ENCODE measurements at regions not wholly inside any gene's neighbourhood (a gene's known extent, or its start where the extent isn't known, plus 50 kb on each side); places are given as distances from the start of the nearest gene placed in this dataset.

DNA sequence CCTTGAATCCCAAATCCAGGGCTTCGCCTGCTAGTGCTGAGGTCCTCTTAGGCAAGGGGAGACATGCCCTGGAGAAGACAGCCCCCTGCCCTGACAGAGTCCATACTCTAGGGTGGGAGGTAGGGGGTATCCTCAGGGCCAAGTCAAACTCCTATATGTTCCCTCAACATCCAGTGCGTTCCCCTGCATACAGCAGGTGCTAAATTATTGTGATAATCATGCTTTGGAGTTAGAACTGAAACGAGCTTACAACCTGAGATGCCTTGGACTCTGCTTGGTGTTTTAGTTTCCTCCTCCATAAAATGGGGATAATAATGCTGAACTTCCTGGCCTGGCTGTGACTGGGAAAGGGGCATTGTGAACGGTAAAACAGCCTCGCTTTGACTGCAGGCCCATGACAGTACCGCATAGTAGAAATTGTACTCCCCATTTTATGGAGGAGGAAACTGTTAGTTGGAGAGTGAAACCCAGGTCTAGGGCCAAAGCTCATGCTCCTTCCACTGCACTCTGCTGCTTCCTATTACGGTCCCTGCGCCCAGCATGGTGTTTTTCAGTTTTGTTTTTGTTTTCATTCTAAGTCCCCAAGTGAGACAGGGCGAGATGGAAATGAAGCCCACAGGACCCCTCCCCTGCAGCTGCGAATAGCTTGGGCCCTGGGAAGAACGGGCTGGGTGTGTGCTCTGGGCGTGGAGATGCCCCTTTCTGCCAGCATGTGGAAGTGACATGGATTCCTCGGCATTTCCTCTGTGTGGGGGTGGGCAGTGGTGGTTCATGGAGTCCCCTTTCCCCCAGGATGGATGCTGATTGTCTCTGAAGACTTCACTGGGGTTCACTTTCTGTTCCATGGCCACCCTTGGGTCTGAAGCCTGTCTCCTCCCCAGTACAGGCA lies 162.5 kb downstream of the VEGFA start:
- no peak for TF ChIP-seq EZH2 (IDR thresholded peaks at IDR 0.05; ENCODE audit: borderline replicate concordance, low read depth, low read length, severe bottlenecking)
- TF ChIP-seq, protein P1, sequence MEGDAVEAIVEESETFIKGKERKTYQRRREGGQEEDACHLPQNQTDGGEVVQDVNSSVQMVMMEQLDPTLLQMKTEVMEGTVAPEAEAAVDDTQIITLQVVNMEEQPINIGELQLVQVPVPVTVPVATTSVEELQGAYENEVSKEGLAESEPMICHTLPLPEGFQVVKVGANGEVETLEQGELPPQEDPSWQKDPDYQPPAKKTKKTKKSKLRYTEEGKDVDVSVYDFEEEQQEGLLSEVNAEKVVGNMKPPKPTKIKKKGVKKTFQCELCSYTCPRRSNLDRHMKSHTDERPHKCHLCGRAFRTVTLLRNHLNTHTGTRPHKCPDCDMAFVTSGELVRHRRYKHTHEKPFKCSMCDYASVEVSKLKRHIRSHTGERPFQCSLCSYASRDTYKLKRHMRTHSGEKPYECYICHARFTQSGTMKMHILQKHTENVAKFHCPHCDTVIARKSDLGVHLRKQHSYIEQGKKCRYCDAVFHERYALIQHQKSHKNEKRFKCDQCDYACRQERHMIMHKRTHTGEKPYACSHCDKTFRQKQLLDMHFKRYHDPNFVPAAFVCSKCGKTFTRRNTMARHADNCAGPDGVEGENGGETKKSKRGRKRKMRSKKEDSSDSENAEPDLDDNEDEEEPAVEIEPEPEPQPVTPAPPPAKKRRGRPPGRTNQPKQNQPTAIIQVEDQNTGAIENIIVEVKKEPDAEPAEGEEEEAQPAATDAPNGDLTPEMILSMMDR (IDR thresholded peaks at IDR 0.05; ENCODE audit: extremely low read depth in 1 of 2, insufficient read depth in 1 of 2, low read depth in 1 of 2, low read length in 2 of 2), result no peak
- TF ChIP-seq, protein P2, sequence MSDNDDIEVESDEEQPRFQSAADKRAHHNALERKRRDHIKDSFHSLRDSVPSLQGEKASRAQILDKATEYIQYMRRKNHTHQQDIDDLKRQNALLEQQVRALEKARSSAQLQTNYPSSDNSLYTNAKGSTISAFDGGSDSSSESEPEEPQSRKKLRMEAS (IDR thresholded peaks at IDR 0.05; ENCODE audit: insufficient read depth, insufficient read length), result no peak
- no peak for TF ChIP-seq MYC (IDR thresholded peaks at IDR 0.05; ENCODE audit: low read depth, low read length)
- no peak for TF ChIP-seq GATA2 (IDR thresholded peaks at IDR 0.05; ENCODE audit: insufficient read depth, insufficient read length, low read depth, low read length)
- TF ChIP-seq FOS (IDR thresholded peaks at IDR 0.05; ENCODE audit: borderline replicate concordance, insufficient read depth, low read length), result no peak

Measured in endothelial cell of umbilical vein (primary cell).